Liver (tissue), 3 donors: ENCODE measurements at regions not wholly inside any gene's neighbourhood (a gene's known extent, or its start where the extent isn't known, plus 50 kb on each side); places are given as distances from the start of the nearest gene placed in this dataset.

Source experiments
- FOXA1 ChIP-seq: IDR thresholded peaks from 2 replicates; pipeline ENCODE4 v1.6.1; 2016; ENCODE audit warnings: antibody characterized with exemption
- GABPA ChIP-seq, 2 donors: IDR thresholded peaks in 1 of 2; conservative IDR thresholded peaks in 1 of 2; 2 replicates each; pipeline ENCODE4 v1.6.1; 2016; ENCODE audit warnings: antibody characterized with exemption in 2 of 2, mild to moderate bottlenecking in 1 of 2, moderate library complexity in 1 of 2
- HNF4G ChIP-seq: IDR thresholded peaks from 2 replicates; pipeline ENCODE4 v1.6.1; 2016; ENCODE audit warnings: antibody characterized with exemption
- JUND ChIP-seq, 2 donors: IDR thresholded peaks; 2 replicates each; pipeline ENCODE4 v1.6.1; 2016; ENCODE audit warnings: antibody characterized with exemption in 2 of 2
- RAD21 ChIP-seq, 2 donors: IDR thresholded peaks; 2 replicates each; pipeline ENCODE4 v1.6.1; 2016; ENCODE audit warnings: antibody characterized with exemption in 2 of 2, mild to moderate bottlenecking in 2 of 2
- RXRA ChIP-seq, 2 donors: IDR thresholded peaks; 2 replicates each; pipeline ENCODE4 v1.6.1; 2017 to 2018; ENCODE audit warnings: antibody characterized with exemption in 2 of 2, mild to moderate bottlenecking in 1 of 2
- SP1 ChIP-seq: IDR thresholded peaks from 2 replicates; pipeline ENCODE4 v1.6.1; 2018; ENCODE audit warnings: antibody characterized with exemption, mild to moderate bottlenecking
- TAF1 ChIP-seq: conservative IDR thresholded peaks from 2 replicates; pipeline ENCODE4 v1.6.1; 2016; ENCODE audit warnings: antibody characterized with exemption, mild to moderate bottlenecking
- YY1 ChIP-seq: IDR thresholded peaks from 2 replicates; pipeline ENCODE4 v1.6.1; 2016; ENCODE audit warnings: antibody characterized with exemption, mild to moderate bottlenecking
- TF ChIP-seq, protein P1 (sequence below): fragments of 150-350 bp; IDR thresholded peaks from 2 replicates; pipeline ENCODE4 v1.5.1; 2017; ENCODE audit warnings: improper control_type of control experiment, low read depth, low read length; ENCODE audit not compliant: missing input control
- TF ChIP-seq, protein P2 (sequence below): IDR thresholded peaks from 2 replicates; pipeline ENCODE4 v1.6.1; 2016; ENCODE audit warnings: antibody characterized with exemption
- TF ChIP-seq, protein P3 (sequence below): IDR thresholded peaks from 2 replicates; pipeline ENCODE4 v1.6.1; 2016; ENCODE audit warnings: antibody characterized with exemption, mild to moderate bottlenecking
- TF ChIP-seq, protein P4 (sequence below): IDR thresholded peaks from 2 replicates; pipeline ENCODE4 v1.6.1; 2016; ENCODE audit warnings: antibody characterized with exemption
- donor health status: healthy.
- donor health status: healthy.

DNA sequence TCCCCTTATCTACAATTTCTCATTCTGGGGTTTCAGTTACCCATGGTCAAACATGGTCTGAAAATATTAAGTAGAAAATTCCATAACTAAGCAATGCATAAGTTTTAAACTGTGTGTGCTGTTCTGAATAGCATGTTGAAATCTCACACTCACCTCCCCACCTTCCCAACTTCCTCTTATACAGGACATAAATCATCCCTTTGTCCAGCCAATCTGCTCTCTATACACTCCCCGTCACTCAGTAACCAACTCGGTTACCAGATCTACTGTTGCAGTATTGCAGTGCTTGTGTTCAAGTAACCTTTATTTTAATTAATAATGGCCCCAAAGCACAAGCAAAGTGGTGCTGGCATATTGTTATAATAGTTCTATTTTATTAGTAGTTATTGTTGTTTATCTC, 420.5 kb downstream of the GXYLT1 start:
- TF ChIP-seq, protein P1, sequence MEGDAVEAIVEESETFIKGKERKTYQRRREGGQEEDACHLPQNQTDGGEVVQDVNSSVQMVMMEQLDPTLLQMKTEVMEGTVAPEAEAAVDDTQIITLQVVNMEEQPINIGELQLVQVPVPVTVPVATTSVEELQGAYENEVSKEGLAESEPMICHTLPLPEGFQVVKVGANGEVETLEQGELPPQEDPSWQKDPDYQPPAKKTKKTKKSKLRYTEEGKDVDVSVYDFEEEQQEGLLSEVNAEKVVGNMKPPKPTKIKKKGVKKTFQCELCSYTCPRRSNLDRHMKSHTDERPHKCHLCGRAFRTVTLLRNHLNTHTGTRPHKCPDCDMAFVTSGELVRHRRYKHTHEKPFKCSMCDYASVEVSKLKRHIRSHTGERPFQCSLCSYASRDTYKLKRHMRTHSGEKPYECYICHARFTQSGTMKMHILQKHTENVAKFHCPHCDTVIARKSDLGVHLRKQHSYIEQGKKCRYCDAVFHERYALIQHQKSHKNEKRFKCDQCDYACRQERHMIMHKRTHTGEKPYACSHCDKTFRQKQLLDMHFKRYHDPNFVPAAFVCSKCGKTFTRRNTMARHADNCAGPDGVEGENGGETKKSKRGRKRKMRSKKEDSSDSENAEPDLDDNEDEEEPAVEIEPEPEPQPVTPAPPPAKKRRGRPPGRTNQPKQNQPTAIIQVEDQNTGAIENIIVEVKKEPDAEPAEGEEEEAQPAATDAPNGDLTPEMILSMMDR = no peak
- TF ChIP-seq JUND (IDR thresholded peaks at IDR 0.05) (no peak), TAF1 (no peak), HNF4G (no peak), GABPA (IDR thresholded peaks at IDR 0.05 in 1 of 2, conservative IDR thresholded peaks at IDR 0.05 in 1 of 2) (no peak), FOXA1 (no peak), YY1 (no peak), RAD21 (IDR thresholded peaks at IDR 0.05) (no peak), SP1 (no peak), RXRA (IDR thresholded peaks at IDR 0.05) (no peak)
- TF ChIP-seq, protein P2, sequence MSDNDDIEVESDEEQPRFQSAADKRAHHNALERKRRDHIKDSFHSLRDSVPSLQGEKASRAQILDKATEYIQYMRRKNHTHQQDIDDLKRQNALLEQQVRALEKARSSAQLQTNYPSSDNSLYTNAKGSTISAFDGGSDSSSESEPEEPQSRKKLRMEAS = no peak
- TF ChIP-seq, protein P3, sequence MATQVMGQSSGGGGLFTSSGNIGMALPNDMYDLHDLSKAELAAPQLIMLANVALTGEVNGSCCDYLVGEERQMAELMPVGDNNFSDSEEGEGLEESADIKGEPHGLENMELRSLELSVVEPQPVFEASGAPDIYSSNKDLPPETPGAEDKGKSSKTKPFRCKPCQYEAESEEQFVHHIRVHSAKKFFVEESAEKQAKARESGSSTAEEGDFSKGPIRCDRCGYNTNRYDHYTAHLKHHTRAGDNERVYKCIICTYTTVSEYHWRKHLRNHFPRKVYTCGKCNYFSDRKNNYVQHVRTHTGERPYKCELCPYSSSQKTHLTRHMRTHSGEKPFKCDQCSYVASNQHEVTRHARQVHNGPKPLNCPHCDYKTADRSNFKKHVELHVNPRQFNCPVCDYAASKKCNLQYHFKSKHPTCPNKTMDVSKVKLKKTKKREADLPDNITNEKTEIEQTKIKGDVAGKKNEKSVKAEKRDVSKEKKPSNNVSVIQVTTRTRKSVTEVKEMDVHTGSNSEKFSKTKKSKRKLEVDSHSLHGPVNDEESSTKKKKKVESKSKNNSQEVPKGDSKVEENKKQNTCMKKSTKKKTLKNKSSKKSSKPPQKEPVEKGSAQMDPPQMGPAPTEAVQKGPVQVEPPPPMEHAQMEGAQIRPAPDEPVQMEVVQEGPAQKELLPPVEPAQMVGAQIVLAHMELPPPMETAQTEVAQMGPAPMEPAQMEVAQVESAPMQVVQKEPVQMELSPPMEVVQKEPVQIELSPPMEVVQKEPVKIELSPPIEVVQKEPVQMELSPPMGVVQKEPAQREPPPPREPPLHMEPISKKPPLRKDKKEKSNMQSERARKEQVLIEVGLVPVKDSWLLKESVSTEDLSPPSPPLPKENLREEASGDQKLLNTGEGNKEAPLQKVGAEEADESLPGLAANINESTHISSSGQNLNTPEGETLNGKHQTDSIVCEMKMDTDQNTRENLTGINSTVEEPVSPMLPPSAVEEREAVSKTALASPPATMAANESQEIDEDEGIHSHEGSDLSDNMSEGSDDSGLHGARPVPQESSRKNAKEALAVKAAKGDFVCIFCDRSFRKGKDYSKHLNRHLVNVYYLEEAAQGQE = no peak
- TF ChIP-seq, protein P4, sequence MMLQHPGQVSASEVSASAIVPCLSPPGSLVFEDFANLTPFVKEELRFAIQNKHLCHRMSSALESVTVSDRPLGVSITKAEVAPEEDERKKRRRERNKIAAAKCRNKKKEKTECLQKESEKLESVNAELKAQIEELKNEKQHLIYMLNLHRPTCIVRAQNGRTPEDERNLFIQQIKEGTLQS = no peak
